ENCODE measurements at regions not wholly inside any gene's neighbourhood (a gene's known extent, or its start where the extent isn't known, plus 50 kb on each side); places are given as distances from the start of the nearest gene placed in this dataset.

GRCh38 chr13:33644581-33645543 is 173.1 kb upstream of the RFC3 start:
- no peaks in the 10 kb centered on the region for H3K27me3 ChIP-seq (ENCODE audit: low read depth)
- H3K4me3 ChIP-seq = no peak overlapping the region
- TF ChIP-seq CTCF (IDR thresholded peaks at IDR 0.05) = no peak
- intact Hi-C loops (cut with DNase I) = no loop called here
- peak; percentile 31 to 69 for ATAC-seq
- DNase-seq = no peak
- peak overlapping the region; percentile 74 for H3K27ac ChIP-seq
- no peaks in the 10 kb centered on the region for H3K9me3 ChIP-seq
- peaks cover 39% of the 10 kb centered on the region for H3K4me1 ChIP-seq
- no peaks in the 10 kb centered on the region for H3K36me3 ChIP-seq

GRCh38 chr13:33645591-33646554 is 172.1 kb upstream of the RFC3 start:
- ATAC-seq (no peak), DNase-seq (no peak)
- Histone ChIP-seq H3K9me3 (no peaks in the 10 kb centered on the region), H3K4me3 (no peak overlapping the region), H3K27me3 (ENCODE audit: low read depth) (no peaks in the 10 kb centered on the region), H3K27ac (peak overlapping the region; percentile 59), H3K36me3 (no peaks in the 10 kb centered on the region), H3K4me1 (peaks cover 29% of the 10 kb centered on the region)
- no peak for TF ChIP-seq CTCF (IDR thresholded peaks at IDR 0.05)
- intact Hi-C loops (cut with DNase I) = no loop called here

- TF ChIP-seq CTCF (IDR thresholded peaks at IDR 0.05) = no peak
- Histone ChIP-seq H3K9me3 (no peaks in the 10 kb centered on the region), H3K4me3 (no peak overlapping the region), H3K4me1 (peaks cover 9% of the 10 kb centered on the region), H3K27ac (no peak overlapping the region), H3K27me3 (ENCODE audit: low read depth) (no peaks in the 10 kb centered on the region), H3K36me3 (no peaks in the 10 kb centered on the region)
- ATAC-seq (no peak), DNase-seq (no peak)
- intact Hi-C loops (cut with DNase I) = no loop called here
These were observed 168.6 kb upstream of the RFC3 start for GRCh38 chr13:33649212-33649878.

GRCh38 chr13:33651766-33652165 is 166.2 kb upstream of the RFC3 start:
- DNase-seq (no peak), ATAC-seq (no peak)
- Histone ChIP-seq H3K4me1 (no peaks in the 10 kb centered on the region), H3K4me3 (no peak overlapping the region), H3K9me3 (no peaks in the 10 kb centered on the region), H3K27me3 (ENCODE audit: low read depth) (no peaks in the 10 kb centered on the region), H3K27ac (no peak overlapping the region), H3K36me3 (no peaks in the 10 kb centered on the region)
- no peak for TF ChIP-seq CTCF (IDR thresholded peaks at IDR 0.05)
- intact Hi-C loops (cut with DNase I) = no loop called here

GRCh38 chr13:33657274-33657673 is 160.7 kb upstream of the RFC3 start:
- H3K27me3 ChIP-seq (ENCODE audit: low read depth) = no peaks in the 10 kb centered on the region
- no peaks in the 10 kb centered on the region for H3K9me3 ChIP-seq
- no peaks in the 10 kb centered on the region for H3K36me3 ChIP-seq
- no peak for DNase-seq
- no peak overlapping the region for H3K27ac ChIP-seq
- H3K4me3 ChIP-seq = no peak overlapping the region
- intact Hi-C loops (cut with DNase I) = no loop called here
- TF ChIP-seq CTCF (IDR thresholded peaks at IDR 0.05) = no peak
- no peak for ATAC-seq
- no peaks in the 10 kb centered on the region for H3K4me1 ChIP-seq

All from lower lobe of right lung (tissue), 2 donors.